Heart left ventricle (tissue), 16 donors: ENCODE measurements at regions not wholly inside any gene's neighbourhood (a gene's known extent, or its start where the extent isn't known, plus 50 kb on each side); places are given as distances from the start of the nearest gene placed in this dataset.

Source experiments
- ATAC-seq, 4 donors: fragments of 200-7000 bp; cut with Tn5 transposase; one replicate each; pipeline ENCODE4 v1.9.1; 2020 to 2022; ENCODE audit warnings: moderate library complexity in 4 of 4, mild to moderate bottlenecking in 3 of 4, moderate number of reproducible peaks in 1 of 4
- DNase-seq, 5 donors: peaks; one replicate each; pipeline ENCODE4 v3.0.0-alpha.2; 2020
- H3K27ac ChIP-seq, 12 donors: fragments of 200-600 bp; sonication (generic) in 4 of 12; one replicate each; pipeline versions ENCODE4 v1.5.0 to v1.8.0; 2016 to 2022; ENCODE audit warnings: mild to moderate bottlenecking in 2 of 12
- H3K27me3 ChIP-seq, 9 donors: fragments of 200-600 bp; sonication (generic) in 2 of 9; one replicate each; pipeline versions ENCODE4 v1.5.1 to v1.8.0; 2016 to 2022; ENCODE audit warnings: mild to moderate bottlenecking in 3 of 9
- H3K36me3 ChIP-seq, 9 donors: fragments of 200-600 bp; sonication (generic) in 2 of 9; one replicate each; pipeline versions ENCODE4 v1.5.0 to v1.8.0; 2018 to 2022; ENCODE audit warnings: mild to moderate bottlenecking in 2 of 9
- H3K4me1 ChIP-seq, 12 donors: fragments of 200-600 bp; sonication (generic) in 4 of 12; one replicate each; pipeline versions ENCODE4 v1.5.0 to v1.8.0; 2016 to 2022; ENCODE audit warnings: mild to moderate bottlenecking in 3 of 12
- H3K4me3 ChIP-seq, 12 donors: fragments of 200-600 bp; sonication (generic) in 4 of 12; one replicate each; pipeline versions ENCODE4 v1.5.0 to v1.8.0; 2017 to 2022; ENCODE audit warnings: mild to moderate bottlenecking in 9 of 12, moderate library complexity in 4 of 12
- H3K9me3 ChIP-seq, 12 donors: fragments of 200-600 bp; sonication (generic) in 4 of 12; one replicate each; pipeline versions ENCODE4 v1.5.0 to v1.8.0; 2016 to 2022; ENCODE audit warnings: mild to moderate bottlenecking in 1 of 12
- CTCF ChIP-seq, 12 donors: fragments of 200-600 bp; sonication (generic) in 4 of 12; IDR thresholded peaks; one replicate each; pipeline versions ENCODE4 v1.5.0 to v1.8.0; 2018 to 2022; ENCODE audit warnings: antibody characterized with exemption in 12 of 12, mild to moderate bottlenecking in 5 of 12
- POLR2A ChIP-seq, 2 donors: fragments of 450-650 bp; IDR thresholded peaks; one replicate each; pipeline ENCODE4 v1.6.1; 2017; ENCODE audit warnings: antibody characterized with exemption in 2 of 2, mild to moderate bottlenecking in 2 of 2, moderate library complexity in 2 of 2
- WGBS, 4 donors: extraction: QIAGEN DNeasy Blood & Tissue Kit in 2 of 4; methylation state at CpG; one replicate each; pipeline versions ENCODE4 v1.1.5 to v1.1.7; 2013 to 2018; 5-methylcytosine and 5-hydroxymethylcytosine counted together
- intact Hi-C, 10 donors: fragments of 100-400 bp; cut with DNase I; formaldehyde crosslinking; loops; one replicate each; pipeline versions ENCODE4 v1.11.1 to v1.14.2; 2022
- donor health status: ischemic (EF 13 %, LVEDD 7.1; RV severe dilation, severe dysfunction).
- donor health status: healthy with polysubstance abuse.
- donor health status: DM: no; HTN: yes; CAD: no.
- donor health status: DM: no; HTN: no; CAD: no.
- donor health status: ischemic (EF 25% LVEDD 6.9; RV normal size, moderate dysfunction).
- donor health status: ischemic (EF 25% LVEDD 5.7; RV mildly dilated, moderate dysfunction).
- donor health status: healthy.
- donor health status: DM: yes; HTN: yes; CAD: no.
- donor health status: ischemic (EF 35%, LVEDD 5.7; RV mildly dilated, moderate dysfunction).
- donor health status: nonischemic (EF 11% LVEDD 7.7; RV severe dilation, severe dysfunction).
- donor health status: DM: yes; HTN: yes; CAD: no.
- donor health status: PGD.
- donor health status: ischemic (EF 29% LVEDD 5.4; RV normal size, mild dysfunction).
- donor health status: nonischemic (EF 23%, LVEDD 6.1; RV moderate dilation, normal function).

GRCh38 chr5:118378959-118379358 is 609.4 kb downstream of the DTWD2 start:
- intact Hi-C loops: no loop called here
- H3K27ac ChIP-seq: peak overlapping the region in 3 of 12 donors; percentile 10 to 16 (median 12)
- ATAC-seq: no peak
- no peak for DNase-seq
- peaks cover 0 to 12% (median 0%) of the 10 kb centered on the region in 12 donors for H3K9me3 ChIP-seq
- H3K4me3 ChIP-seq: no peak overlapping the region
- WGBS, 4 donors: 45 to 55% (median 54%) methylated on average over 1 of the region's 1 CpG
- H3K36me3 ChIP-seq: no peaks in the 10 kb centered on the region
- peaks cover 0 to 38% (median 7%) of the 10 kb centered on the region in 12 donors for H3K4me1 ChIP-seq
- TF ChIP-seq POLR2A (IDR thresholded peaks at IDR 0.05) (no peak), CTCF (IDR thresholded peaks at IDR 0.05) (no peak)
- no peaks in the 10 kb centered on the region for H3K27me3 ChIP-seq

- Histone ChIP-seq H3K4me1 (peaks cover 0 to 44% (median 7%) of the 10 kb centered on the region in 12 donors), H3K4me3 (no peak overlapping the region), H3K36me3 (no peaks in the 10 kb centered on the region), H3K27me3 (no peaks in the 10 kb centered on the region), H3K9me3 (peaks cover 0 to 3% (median 0%) of the 10 kb centered on the region in 12 donors), H3K27ac (peak overlapping the region in 1 of 12 donors; percentile 6)
- DNase-seq (no peak), ATAC-seq (no peak)
- intact Hi-C loops: no loop called here
- TF ChIP-seq POLR2A (IDR thresholded peaks at IDR 0.05) (no peak), CTCF (IDR thresholded peaks at IDR 0.05) (no peak)
Measured at GRCh38 chr5:118377420-118377819, 610.9 kb downstream of the DTWD2 start.

- H3K36me3 ChIP-seq: no peaks in the 10 kb centered on the region
- intact Hi-C loops: no loop called here
- TF ChIP-seq POLR2A (IDR thresholded peaks at IDR 0.05): no peak
- H3K4me1 ChIP-seq: peaks cover 0 to 32% (median 3%) of the 10 kb centered on the region in 12 donors
- no peak overlapping the region for H3K27ac ChIP-seq
- H3K9me3 ChIP-seq: no peaks in the 10 kb centered on the region
- 33 to 52% (median 38%) methylated on average over 3 of the region's 3 CpGs for WGBS, 4 donors
- DNase-seq: peak in 3 of 5 donors; percentile 35 to 42 (median 36)
- ATAC-seq: peak in 3 of 4 donors; percentile 45 to 77 (median 71)
- no peaks in the 10 kb centered on the region for H3K27me3 ChIP-seq
- no peak overlapping the region for H3K4me3 ChIP-seq
Measured at GRCh38 chr5:118371973-118372831, 616.1 kb downstream of the DTWD2 start.

- Histone ChIP-seq H3K27ac (no peak overlapping the region), H3K27me3 (no peaks in the 10 kb centered on the region), H3K4me3 (no peak overlapping the region), H3K9me3 (peaks cover 0 to 7% (median 0%) of the 10 kb centered on the region in 12 donors), H3K4me1 (peaks cover 0 to 4% (median 0%) of the 10 kb centered on the region in 12 donors), H3K36me3 (no peaks in the 10 kb centered on the region)
- TF ChIP-seq CTCF (IDR thresholded peaks at IDR 0.05): no peak
- no peak for TF ChIP-seq POLR2A (IDR thresholded peaks at IDR 0.05)
- intact Hi-C loops: no loop called here
- no peak for DNase-seq
- ATAC-seq: no peak
- 60 to 78% (median 70%) methylated on average over 3 of the region's 3 CpGs for WGBS, 4 donors
Measured at GRCh38 chr5:118366429-118366828, 621.9 kb downstream of the DTWD2 start.
